Activated B cell treated with CpG ODN at 0.5 μM for 24 hours (primary cell): ENCODE measurements at regions not wholly inside any gene's neighbourhood (a gene's known extent, or its start where the extent isn't known, plus 50 kb on each side); places are given as distances from the start of the nearest gene placed in this dataset.

Experiments used
- ATAC-seq: fragments of 200-7000 bp; cut with Tn5 transposase; one replicate; pipeline ENCODE4 v1.10.0; 2021; ENCODE audit warnings: low read depth, mild to moderate bottlenecking, moderate library complexity
- CTCF ChIA-PET: fragments of 350-600 bp; sonication (Branson Sonifier 250); formaldehyde crosslinking; loops from one replicate; lab custom pipeline; 2021; ENCODE audit warnings: antibody characterized with exemption; lab: Charles Lee
- POLR2A ChIA-PET: fragments of 350-600 bp; sonication (Branson Sonifier 250); formaldehyde crosslinking; loops from one replicate; lab custom pipeline; 2021; ENCODE audit warnings: antibody characterized with exemption; lab: Charles Lee
- DNase-seq: peaks from one replicate; pipeline ENCODE4 v3.0.0; 2022
- H3K27ac Mint-ChIP-seq: one replicate; pipeline ENCODE4 v1.8.0; 2020; ENCODE audit warnings: mixed read lengths
- H3K27me3 Mint-ChIP-seq: one replicate; pipeline ENCODE4 v1.8.0; 2021; ENCODE audit warnings: mixed read lengths
- H3K36me3 Mint-ChIP-seq: one replicate; pipeline ENCODE4 v1.8.0; 2021; ENCODE audit warnings: low read depth, mixed read lengths
- H3K4me1 Mint-ChIP-seq: one replicate; pipeline ENCODE4 v1.8.0; 2021; ENCODE audit warnings: mixed read lengths
- H3K4me3 Mint-ChIP-seq: one replicate; pipeline ENCODE4 v1.8.0; 2020; ENCODE audit warnings: mild to moderate bottlenecking, mixed read lengths
- H3K9me3 Mint-ChIP-seq: one replicate; pipeline ENCODE4 v1.8.0; 2020; ENCODE audit warnings: mixed read lengths
- intact Hi-C: fragments of 100-400 bp; cut with micrococcal nuclease; formaldehyde crosslinking; loops from one replicate; pipeline ENCODE4 v1.15.1; 2024
- TF ChIP-seq, protein P1 (sequence below): fragments of 200-600 bp; IDR thresholded peaks from one replicate; pipeline ENCODE4 v1.8.0; 2022; ENCODE audit warnings: antibody characterized with exemption, mild to moderate bottlenecking

DNA sequence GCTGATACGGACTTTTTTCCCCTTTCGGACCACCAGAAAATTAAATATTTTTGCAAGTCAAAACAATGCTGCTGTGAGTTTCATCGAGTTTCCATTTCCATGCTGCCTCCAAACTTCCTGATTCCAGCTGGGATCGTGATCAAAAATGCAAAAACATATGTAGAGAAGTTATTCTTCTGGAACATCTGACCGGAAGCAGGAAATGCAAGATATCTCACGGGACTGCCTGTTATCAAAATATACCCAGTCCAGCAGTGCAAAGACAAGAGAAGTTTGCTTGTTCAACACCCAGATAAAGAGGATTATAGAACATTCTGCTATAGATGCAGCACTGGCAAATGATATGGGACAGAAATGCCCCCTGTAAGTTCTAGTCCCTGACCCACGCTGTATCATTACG, 726.7 kb upstream of the NR2F2 start:
- DNase-seq, result no peak
- no peaks in the 10 kb centered on the region for H3K4me1 Mint-ChIP-seq
- intact Hi-C loops, result no loop called here
- H3K36me3 Mint-ChIP-seq, result no peaks in the 10 kb centered on the region
- H3K27ac Mint-ChIP-seq, result no peak overlapping the region
- POLR2A ChIA-PET, result no interaction called here
- ATAC-seq, result no peak
- TF ChIP-seq, protein P1, sequence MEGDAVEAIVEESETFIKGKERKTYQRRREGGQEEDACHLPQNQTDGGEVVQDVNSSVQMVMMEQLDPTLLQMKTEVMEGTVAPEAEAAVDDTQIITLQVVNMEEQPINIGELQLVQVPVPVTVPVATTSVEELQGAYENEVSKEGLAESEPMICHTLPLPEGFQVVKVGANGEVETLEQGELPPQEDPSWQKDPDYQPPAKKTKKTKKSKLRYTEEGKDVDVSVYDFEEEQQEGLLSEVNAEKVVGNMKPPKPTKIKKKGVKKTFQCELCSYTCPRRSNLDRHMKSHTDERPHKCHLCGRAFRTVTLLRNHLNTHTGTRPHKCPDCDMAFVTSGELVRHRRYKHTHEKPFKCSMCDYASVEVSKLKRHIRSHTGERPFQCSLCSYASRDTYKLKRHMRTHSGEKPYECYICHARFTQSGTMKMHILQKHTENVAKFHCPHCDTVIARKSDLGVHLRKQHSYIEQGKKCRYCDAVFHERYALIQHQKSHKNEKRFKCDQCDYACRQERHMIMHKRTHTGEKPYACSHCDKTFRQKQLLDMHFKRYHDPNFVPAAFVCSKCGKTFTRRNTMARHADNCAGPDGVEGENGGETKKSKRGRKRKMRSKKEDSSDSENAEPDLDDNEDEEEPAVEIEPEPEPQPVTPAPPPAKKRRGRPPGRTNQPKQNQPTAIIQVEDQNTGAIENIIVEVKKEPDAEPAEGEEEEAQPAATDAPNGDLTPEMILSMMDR, result no peak
- no peak overlapping the region for H3K4me3 Mint-ChIP-seq
- H3K9me3 Mint-ChIP-seq, result no peaks in the 10 kb centered on the region
- no peaks in the 10 kb centered on the region for H3K27me3 Mint-ChIP-seq
- CTCF ChIA-PET, result no interaction called here

DNA sequence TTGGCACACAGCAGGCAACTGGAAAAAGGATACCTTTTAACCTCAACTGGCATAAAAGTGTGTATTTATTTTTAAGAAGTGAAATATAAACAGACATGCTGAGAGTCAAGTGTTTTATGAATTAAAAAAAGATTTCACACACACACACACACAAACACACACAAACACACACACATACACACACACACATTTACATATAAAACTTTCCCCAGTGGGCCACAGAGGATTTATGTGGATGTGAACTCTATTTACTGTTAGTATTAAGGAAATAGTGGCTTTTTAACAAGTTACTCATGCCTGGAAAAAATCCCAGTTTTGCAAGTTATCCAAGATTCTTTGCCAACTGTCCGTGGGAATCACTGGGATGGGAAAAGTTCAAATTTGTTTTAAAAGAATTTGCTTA, 725.9 kb upstream of the NR2F2 start:
- DNase-seq (no peak), ATAC-seq (no peak)
- H3K9me3 Mint-ChIP-seq, result no peaks in the 10 kb centered on the region
- no peaks in the 10 kb centered on the region for H3K36me3 Mint-ChIP-seq
- TF ChIP-seq, protein P1, result no peak
- H3K4me3 Mint-ChIP-seq, result no peak overlapping the region
- H3K27me3 Mint-ChIP-seq, result no peaks in the 10 kb centered on the region
- no peak overlapping the region for H3K27ac Mint-ChIP-seq
- CTCF ChIA-PET, result no interaction called here
- H3K4me1 Mint-ChIP-seq, result no peaks in the 10 kb centered on the region
- intact Hi-C loops, result no loop called here
- POLR2A ChIA-PET, result no interaction called here

DNA sequence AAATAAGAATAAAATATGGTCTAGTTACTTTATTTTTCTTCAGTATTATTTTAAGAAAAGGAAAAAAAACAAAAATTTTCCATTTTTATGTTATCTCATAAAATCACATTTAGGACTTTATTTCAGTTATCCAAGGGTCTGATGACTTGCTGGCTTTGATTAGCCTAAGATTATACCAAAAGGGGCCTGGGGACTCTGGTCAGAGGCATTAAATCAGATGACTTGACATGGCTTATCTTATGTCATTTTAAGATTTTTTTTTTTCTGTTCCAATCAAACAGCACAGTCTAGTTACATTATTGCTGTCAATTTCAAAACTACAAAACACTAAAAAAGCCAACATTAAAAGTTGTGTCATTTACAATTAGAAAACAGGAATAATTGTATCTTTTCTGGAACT, 725.4 kb upstream of the NR2F2 start:
- Mint-ChIP-seq H3K9me3 (no peaks in the 10 kb centered on the region), H3K27ac (no peak overlapping the region), H3K4me3 (no peak overlapping the region), H3K4me1 (no peaks in the 10 kb centered on the region), H3K36me3 (no peaks in the 10 kb centered on the region), H3K27me3 (no peaks in the 10 kb centered on the region)
- ATAC-seq (no peak), DNase-seq (no peak)
- CTCF ChIA-PET, result no interaction called here
- intact Hi-C loops, result no loop called here
- TF ChIP-seq, protein P1, result no peak
- POLR2A ChIA-PET, result no interaction called here

DNA sequence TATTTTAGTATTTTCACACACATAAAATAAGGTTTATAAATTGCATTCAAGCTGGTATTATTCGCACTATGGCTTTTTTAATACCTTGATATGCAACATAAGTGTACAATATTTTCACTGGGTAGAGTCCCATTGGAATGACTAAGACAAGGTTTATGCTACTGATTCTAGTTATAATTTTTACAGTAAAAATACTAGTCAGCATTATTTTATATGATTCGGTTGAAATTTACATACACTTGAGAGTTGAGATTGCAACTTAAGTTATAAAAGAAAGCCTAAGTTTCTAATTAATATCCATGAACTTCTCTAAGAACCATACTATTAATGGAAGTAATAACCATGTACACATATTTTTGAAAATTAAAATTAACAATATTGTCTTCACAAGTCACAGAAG, 723.9 kb upstream of the NR2F2 start:
- CTCF ChIA-PET, result no interaction called here
- POLR2A ChIA-PET, result no interaction called here
- ATAC-seq, result no peak

DNA sequence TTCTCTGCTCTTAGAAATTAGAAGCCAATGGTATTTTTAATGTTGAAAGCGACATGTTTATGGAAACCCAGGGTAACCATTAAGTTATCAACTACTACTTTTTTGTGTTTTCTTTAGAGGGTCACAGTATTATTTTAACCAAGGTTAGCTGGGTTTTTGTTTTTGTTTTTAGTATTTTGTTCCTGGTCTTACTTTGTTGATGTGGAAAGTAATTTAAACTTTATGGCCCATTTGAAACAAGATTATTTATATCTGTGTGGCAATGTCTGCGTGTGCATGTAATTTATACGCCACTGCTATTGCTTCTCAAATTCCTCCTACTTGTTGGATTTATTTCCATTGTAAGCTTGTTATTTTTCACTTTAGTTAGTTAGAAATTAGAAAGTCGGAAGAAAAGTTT, 722.1 kb upstream of the NR2F2 start:
- POLR2A ChIA-PET, result no interaction called here
- no peak for ATAC-seq
- TF ChIP-seq, protein P1, result no peak

More for the DNA sequence above, 723.9 kb upstream of the NR2F2 start:
- DNase-seq, result no peak
- Mint-ChIP-seq H3K4me3 (no peak overlapping the region), H3K9me3 (no peaks in the 10 kb centered on the region), H3K36me3 (no peaks in the 10 kb centered on the region), H3K27ac (no peak overlapping the region), H3K27me3 (no peaks in the 10 kb centered on the region), H3K4me1 (no peaks in the 10 kb centered on the region)
- intact Hi-C loops, result no loop called here
- TF ChIP-seq, protein P1, result no peak

More for the DNA sequence above, 722.1 kb upstream of the NR2F2 start:
- CTCF ChIA-PET, result no interaction called here
- intact Hi-C loops, result no loop called here
- no peaks in the 10 kb centered on the region for H3K9me3 Mint-ChIP-seq
- no peaks in the 10 kb centered on the region for H3K4me1 Mint-ChIP-seq
- no peak overlapping the region for H3K27ac Mint-ChIP-seq
- H3K27me3 Mint-ChIP-seq, result no peaks in the 10 kb centered on the region
- no peak for DNase-seq
- H3K36me3 Mint-ChIP-seq, result no peaks in the 10 kb centered on the region
- no peak overlapping the region for H3K4me3 Mint-ChIP-seq
